Esophagus muscularis mucosa (tissue), 4 donors: ENCODE measurements at regions not wholly inside any gene's neighbourhood (a gene's known extent, or its start where the extent isn't known, plus 50 kb on each side); places are given as distances from the start of the nearest gene placed in this dataset.
"Not testable (repeated sequence)": the region's sequence is repeated elsewhere in the genome, so short reads cannot be mapped to it uniquely, and the experiment has no call there.

Source experiments
- DNase-seq: peaks from one replicate; pipeline ENCODE4 v3.0.0-alpha.2; 2017; ENCODE audit errors: extremely low spot score
- H3K27ac ChIP-seq, 4 donors: fragments of 200-600 bp; sonication (generic); replicated peaks in 1 of 4; 1 replicate in 3 of 4; 2 replicates in 1 of 4; pipeline ENCODE4 v1.5.1; 2016 to 2019; ENCODE audit warnings: mild to moderate bottlenecking in 1 of 4
- H3K27me3 ChIP-seq, 4 donors: fragments of 200-600 bp; sonication (generic); one replicate each; pipeline versions ENCODE4 v1.5.1 to v1.6.0; 2016 to 2019
- H3K36me3 ChIP-seq, 4 donors: fragments of 200-600 bp; sonication (generic); one replicate each; pipeline ENCODE4 v1.5.1; 2016 to 2019
- H3K4me1 ChIP-seq, 4 donors: fragments of 200-600 bp; sonication (generic); one replicate each; pipeline ENCODE4 v1.5.1; 2016 to 2019
- H3K4me3 ChIP-seq, 4 donors: fragments of 200-600 bp; sonication (generic); 1 replicate in 2 of 4; 2 replicates in 2 of 4; pipeline ENCODE4 v1.5.1; 2016 to 2019; ENCODE audit warnings: mild to moderate bottlenecking in 4 of 4, moderate library complexity in 1 of 4
- H3K9me3 ChIP-seq, 4 donors: fragments of 200-600 bp; sonication (generic); 1 replicate in 3 of 4; 2 replicates in 1 of 4; pipeline ENCODE4 v1.5.1; 2016 to 2019
- CTCF ChIP-seq, 3 experiments: fragments of 200-600 bp in 2 of 3; fragments of 450-650 bp in 1 of 3; sonication (generic) in 2 of 3; IDR thresholded peaks; one replicate each; pipeline ENCODE4 v1.5.1; 2017 to 2019; ENCODE audit warnings: antibody characterized with exemption in 3 of 3, mild to moderate bottlenecking in 2 of 3, moderate library complexity in 1 of 3
- EP300 ChIP-seq: sonication (generic); formaldehyde crosslinking; IDR thresholded peaks from one replicate; pipeline ENCODE4 v1.6.1; 2017; ENCODE audit warnings: antibody characterized with exemption
- POLR2A ChIP-seq: fragments of 450-650 bp; IDR thresholded peaks from one replicate; pipeline ENCODE4 v1.6.1; 2017; ENCODE audit warnings: antibody characterized with exemption, moderate library complexity, mild to moderate bottlenecking, low read depth
- POLR2AphosphoS5 ChIP-seq, 2 donors: sonication (generic); formaldehyde crosslinking; IDR thresholded peaks; one replicate each; pipeline ENCODE4 v1.6.1; 2017; ENCODE audit warnings: antibody characterized with exemption in 2 of 2
- WGBS: methylation state at CpG from one replicate; pipeline ENCODE4 v1.1.5; 2018; 5-methylcytosine and 5-hydroxymethylcytosine counted together
- intact Hi-C: fragments of 100-400 bp; cut with DNase I; formaldehyde crosslinking; loops from one replicate; pipeline ENCODE4 v1.15.1; 2023
- small RNA-seq, 3 donors: library from RNA; depleted of rRNA; stranded (forward); fragments of <200 nt; gene quantifications; one replicate each; pipeline ENCODE3, GENCODE V24; 2016

- 72% methylated on average over 3 of the region's 3 CpGs for WGBS
- Histone ChIP-seq H3K9me3 (no peaks in the 10 kb centered on the region), H3K27me3 (no peaks in the 10 kb centered on the region), H3K36me3 (no peaks in the 10 kb centered on the region), H3K4me1 (no peaks in the 10 kb centered on the region), H3K27ac (no peak overlapping the region), H3K4me3 (no peak overlapping the region)
- TF ChIP-seq EP300 (no peak), POLR2A (no peak), POLR2AphosphoS5 (IDR thresholded peaks at IDR 0.05) (no peak), CTCF (IDR thresholded peaks at IDR 0.05) (no peak)
- DNase-seq, result no peak
- intact Hi-C loops, result no loop called here
These were observed 87.9 kb upstream of the SLC24A2 start for GRCh38 chr9:19876569-19877316.

DNA sequence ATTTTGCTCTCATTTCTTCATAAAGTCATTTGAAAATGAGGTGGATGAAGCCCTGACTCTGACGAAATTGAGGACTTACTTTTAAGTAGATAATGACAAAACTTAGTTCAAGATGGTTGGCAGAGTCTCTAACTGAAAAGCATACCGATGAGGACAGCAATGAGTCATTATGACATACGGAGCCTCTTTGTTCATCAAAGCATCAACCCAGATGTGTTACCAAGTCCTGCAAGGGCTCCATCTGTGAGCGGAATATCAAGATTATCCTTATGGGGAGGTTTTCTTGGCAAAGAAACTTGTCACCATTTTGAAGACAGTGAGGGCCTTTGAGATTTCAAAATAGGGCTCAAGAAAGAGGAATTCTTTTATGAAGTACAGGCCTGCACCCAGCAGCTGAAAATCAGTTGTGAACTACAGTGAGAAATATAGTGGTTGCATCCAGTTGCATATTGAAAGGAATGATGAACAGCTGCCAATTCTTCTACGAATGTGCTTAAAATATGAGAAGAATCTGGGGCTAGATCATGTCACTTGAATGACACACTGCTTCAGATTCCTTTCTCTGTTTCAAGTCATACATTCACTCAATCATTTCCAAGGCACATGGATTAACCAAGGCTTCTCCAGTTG, 86.6 kb upstream of the SLC24A2 start:
- no peaks in the 10 kb centered on the region for H3K4me1 ChIP-seq
- 72% methylated on average over 5 of the region's 5 CpGs for WGBS
- no peak for TF ChIP-seq CTCF (IDR thresholded peaks at IDR 0.05)
- no peak for TF ChIP-seq POLR2AphosphoS5 (IDR thresholded peaks at IDR 0.05)
- DNase-seq, result no peak
- H3K9me3 ChIP-seq, result no peaks in the 10 kb centered on the region
- no peak overlapping the region for H3K4me3 ChIP-seq
- intact Hi-C loops, result no loop called here
- no peaks in the 10 kb centered on the region for H3K27me3 ChIP-seq
- H3K36me3 ChIP-seq, result no peaks in the 10 kb centered on the region
- H3K27ac ChIP-seq, result no peak overlapping the region

DNA sequence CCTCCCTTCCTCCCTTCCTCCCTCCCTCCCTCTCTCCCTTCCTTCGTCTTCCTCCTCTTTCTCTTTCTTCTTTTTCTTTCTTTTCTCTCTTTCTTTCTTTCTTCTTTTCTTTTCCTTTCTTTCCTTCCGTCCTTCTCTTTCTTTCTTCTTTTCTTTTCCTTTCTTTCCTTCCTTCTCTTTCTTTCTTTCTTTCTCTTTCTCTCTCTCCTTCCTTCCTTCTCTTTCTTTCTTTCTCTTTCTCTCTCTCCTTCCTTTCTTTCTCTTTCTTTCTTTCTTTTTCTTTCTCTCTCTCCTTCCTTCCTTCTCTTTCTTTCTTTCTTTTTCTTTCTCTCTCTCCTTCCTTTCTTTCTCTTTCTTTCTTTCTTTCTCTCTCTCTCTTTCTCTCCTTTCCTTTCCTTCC, 84.4 kb upstream of the SLC24A2 start:
- H3K4me3 ChIP-seq, H3K27me3 ChIP-seq, H3K9me3 ChIP-seq, DNase-seq, intact Hi-C loops, H3K4me1 ChIP-seq, H3K27ac ChIP-seq, H3K36me3 ChIP-seq: not testable (repeated sequence)
- 82% methylated on average over 2 of the region's 2 CpGs for WGBS

- H3K27ac ChIP-seq, result no peak overlapping the region
- no peak for DNase-seq
- no peaks in the 10 kb centered on the region for H3K27me3 ChIP-seq
- H3K4me3 ChIP-seq, result no peak overlapping the region
- TF ChIP-seq EP300 (no peak), POLR2A (no peak)
- H3K36me3 ChIP-seq, result no peaks in the 10 kb centered on the region
- H3K4me1 ChIP-seq, result no peaks in the 10 kb centered on the region
- intact Hi-C loops, result no loop called here
- WGBS, result 91% methylated on average over 2 of the region's 2 CpGs
- H3K9me3 ChIP-seq, result no peaks in the 10 kb centered on the region
These were observed 82.2 kb upstream of the SLC24A2 start for GRCh38 chr9:19870988-19871387.

DNA sequence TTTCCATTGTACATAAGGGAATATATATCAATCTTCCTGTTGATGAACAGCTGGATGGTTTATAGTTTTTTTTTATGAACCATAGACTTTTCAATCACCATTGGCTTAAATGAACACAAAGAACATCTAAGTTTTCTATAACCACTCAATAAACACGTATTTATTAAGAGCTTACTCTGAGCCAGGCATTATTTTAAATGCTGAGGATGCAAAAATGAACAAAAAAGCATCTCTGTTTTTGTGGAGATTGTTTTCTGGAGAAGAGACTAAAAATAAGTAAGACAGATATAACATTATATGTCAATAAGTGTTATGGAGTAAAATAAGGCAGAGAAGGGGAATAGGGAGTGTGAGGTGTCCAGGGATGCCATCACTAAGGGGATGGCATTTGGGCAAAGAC, 52.1 kb upstream of the SLC24A2 start:
- TF ChIP-seq POLR2A (no peak), EP300 (no peak), POLR2AphosphoS5 (IDR thresholded peaks at IDR 0.05) (no peak), CTCF (IDR thresholded peaks at IDR 0.05) (no peak)
- DNase-seq, result no peak
- no peaks in the 10 kb centered on the region for H3K36me3 ChIP-seq
- no peaks in the 10 kb centered on the region for H3K27me3 ChIP-seq
- no peaks in the 10 kb centered on the region for H3K4me1 ChIP-seq
- WGBS, result 62% methylated on average over 1 of the region's 1 CpG
- no peaks in the 10 kb centered on the region for H3K9me3 ChIP-seq
- H3K27ac ChIP-seq, result no peak overlapping the region
- no peak overlapping the region for H3K4me3 ChIP-seq
- intact Hi-C loops, result no loop called here

Small RNA genes lying in the stretch of these regions (small RNA-seq; reads per million reads assigned to genes)
- 0 reads per million in 3 donors for gene AL158077.1
